ENCODE measurements at regions not wholly inside any gene's neighbourhood (a gene's known extent, or its start where the extent isn't known, plus 50 kb on each side); places are given as distances from the start of the nearest gene placed in this dataset. TPM values are rescaled to one million over a fixed set of nuclear protein-coding genes. Genes with fewer than 3 reads are reported as not detected.

GRCh38 chr6:24069526-24069925 lies 56.5 kb upstream of the NRSN1 start:
- Histone ChIP-seq H3K4me3 (no peak overlapping the region), H3K9ac (ENCODE audit: insufficient read depth in 1 of 2, low read length in 2 of 2) (no peak overlapping the region), H3K4me1 (ENCODE audit: control insufficient read depth in 5 of 5, insufficient read depth in 5 of 5, low read length in 5 of 5) (no peaks in the 10 kb centered on the region), H3K27ac (ENCODE audit: low read depth in 1 of 2, low read length in 1 of 2) (no peak overlapping the region), H3K27me3 (ENCODE audit: control insufficient read depth in 3 of 3, insufficient read depth in 3 of 3, low read length in 2 of 3) (no peaks in the 10 kb centered on the region), H3K9me3 (ENCODE audit: control insufficient read depth in 4 of 4, insufficient read depth in 3 of 4, low read length in 3 of 4) (no peaks in the 10 kb centered on the region), H3K36me3 (ENCODE audit: control insufficient read depth in 4 of 4, insufficient read depth in 4 of 4, low read length in 4 of 4) (no peaks in the 10 kb centered on the region)
- 43 to 72% methylated on average over 3 of the region's 3 CpGs for WGBS, 2 donors
- peak in 1 of 3 donors; percentile 9 for DNase-seq
- no peak for ATAC-seq (ENCODE audit: insufficient read depth, low FRiP score)
- TF ChIP-seq CTCF (IDR thresholded peaks at IDR 0.05; ENCODE audit: control extremely low read depth, extremely low read depth): no peak

- no peak for DNase-seq
- no peak overlapping the region for H3K27ac ChIP-seq (ENCODE audit: low read depth in 1 of 2, low read length in 1 of 2)
- no peaks in the 10 kb centered on the region for H3K9me3 ChIP-seq (ENCODE audit: control insufficient read depth in 4 of 4, insufficient read depth in 3 of 4, low read length in 3 of 4)
- TF ChIP-seq CTCF (IDR thresholded peaks at IDR 0.05; ENCODE audit: control extremely low read depth, extremely low read depth): no peak
- H3K4me3 ChIP-seq: no peak overlapping the region
- no peaks in the 10 kb centered on the region for H3K27me3 ChIP-seq (ENCODE audit: control insufficient read depth in 3 of 3, insufficient read depth in 3 of 3, low read length in 2 of 3)
- no peak for ATAC-seq (ENCODE audit: insufficient read depth, low FRiP score)
- 81 to 91% methylated on average over 6 of the region's 6 CpGs for WGBS, 2 donors
- no peak overlapping the region for H3K9ac ChIP-seq (ENCODE audit: insufficient read depth in 1 of 2, low read length in 2 of 2)
- no peaks in the 10 kb centered on the region for H3K36me3 ChIP-seq (ENCODE audit: control insufficient read depth in 4 of 4, insufficient read depth in 4 of 4, low read length in 4 of 4)
- H3K4me1 ChIP-seq (ENCODE audit: control insufficient read depth in 5 of 5, insufficient read depth in 5 of 5, low read length in 5 of 5): no peaks in the 10 kb centered on the region
Observed at GRCh38 chr6:24072038-24072746, 53.8 kb upstream of the NRSN1 start.

- no peaks in the 10 kb centered on the region for H3K36me3 ChIP-seq (ENCODE audit: control insufficient read depth in 4 of 4, insufficient read depth in 4 of 4, low read length in 4 of 4)
- ATAC-seq (ENCODE audit: insufficient read depth, low FRiP score) (no peak), DNase-seq (no peak)
- H3K4me3 ChIP-seq: no peak overlapping the region
- no peak overlapping the region for H3K27ac ChIP-seq (ENCODE audit: low read depth in 1 of 2, low read length in 1 of 2)
- no peaks in the 10 kb centered on the region for H3K27me3 ChIP-seq (ENCODE audit: control insufficient read depth in 3 of 3, insufficient read depth in 3 of 3, low read length in 2 of 3)
- no peak for TF ChIP-seq CTCF (IDR thresholded peaks at IDR 0.05; ENCODE audit: control extremely low read depth, extremely low read depth)
- H3K9ac ChIP-seq (ENCODE audit: insufficient read depth in 1 of 2, low read length in 2 of 2): no peak overlapping the region
- WGBS, 2 donors: 92 to 95% methylated on average over 1 of the region's 1 CpG
- H3K4me1 ChIP-seq (ENCODE audit: control insufficient read depth in 5 of 5, insufficient read depth in 5 of 5, low read length in 5 of 5): no peaks in the 10 kb centered on the region
- no peaks in the 10 kb centered on the region for H3K9me3 ChIP-seq (ENCODE audit: control insufficient read depth in 4 of 4, insufficient read depth in 3 of 4, low read length in 3 of 4)
Observed at GRCh38 chr6:24076011-24076410, 50.0 kb upstream of the NRSN1 start.

Small RNA genes in the stretch of these regions (small RNA-seq; reads per million reads assigned to genes)
- gene AL133270.1 (ENCODE audit: low replicate concordance) (not detected), gene RNU6-1060P (ENCODE audit: low replicate concordance) (not detected), gene SPTLC1P2 (ENCODE audit: low replicate concordance) (not detected)

All from lung (tissue), 12 donors.